Esophagus muscularis mucosa (tissue), 4 donors: ENCODE measurements at regions not wholly inside any gene's neighbourhood (a gene's known extent, or its start where the extent isn't known, plus 50 kb on each side); places are given as distances from the start of the nearest gene placed in this dataset.

Experiments used
- EP300 ChIP-seq: sonication (generic); formaldehyde crosslinking; IDR thresholded peaks from one replicate; pipeline ENCODE4 v1.6.1; 2017; ENCODE audit warnings: antibody characterized with exemption
- POLR2A ChIP-seq: fragments of 450-650 bp; IDR thresholded peaks from one replicate; pipeline ENCODE4 v1.6.1; 2017; ENCODE audit warnings: antibody characterized with exemption, moderate library complexity, mild to moderate bottlenecking, low read depth
- TF ChIP-seq, protein P1 (sequence below), 3 experiments: fragments of 200-600 bp in 2 of 3; fragments of 450-650 bp in 1 of 3; sonication (generic) in 2 of 3; IDR thresholded peaks; one replicate each; pipeline ENCODE4 v1.5.1; 2017 to 2019; ENCODE audit warnings: antibody characterized with exemption in 3 of 3, mild to moderate bottlenecking in 2 of 3, moderate library complexity in 1 of 3

DNA sequence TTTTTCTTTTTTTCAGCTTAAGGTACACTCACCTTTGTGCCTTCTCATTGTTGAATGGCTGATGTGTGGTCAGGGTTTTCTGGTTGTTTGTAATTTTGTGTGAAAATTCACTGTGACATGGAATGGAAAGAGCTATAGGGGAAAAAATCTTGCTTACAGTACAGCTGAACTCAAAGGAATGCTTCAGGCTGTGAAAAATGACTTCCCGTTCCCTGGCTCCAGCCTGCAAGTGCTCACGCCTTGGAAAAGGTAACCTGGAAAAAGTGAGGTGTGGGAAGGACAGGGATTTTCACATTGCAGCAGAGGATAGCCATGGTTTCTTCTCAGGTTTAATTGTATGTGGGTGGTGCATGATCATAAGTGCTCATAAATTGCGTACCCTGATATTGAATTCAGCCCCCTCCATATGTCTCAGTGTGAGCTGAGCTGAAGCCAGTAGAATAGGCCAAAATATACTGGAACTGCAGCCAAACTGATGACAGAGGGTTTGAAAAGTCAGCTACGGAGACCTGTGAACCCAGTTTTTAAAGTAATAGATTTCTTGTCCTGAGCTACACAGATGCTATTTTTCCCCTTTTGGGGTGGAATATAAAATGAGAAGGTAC is 228.7 kb upstream of the RASGRP1 start:
- TF ChIP-seq, protein P1, sequence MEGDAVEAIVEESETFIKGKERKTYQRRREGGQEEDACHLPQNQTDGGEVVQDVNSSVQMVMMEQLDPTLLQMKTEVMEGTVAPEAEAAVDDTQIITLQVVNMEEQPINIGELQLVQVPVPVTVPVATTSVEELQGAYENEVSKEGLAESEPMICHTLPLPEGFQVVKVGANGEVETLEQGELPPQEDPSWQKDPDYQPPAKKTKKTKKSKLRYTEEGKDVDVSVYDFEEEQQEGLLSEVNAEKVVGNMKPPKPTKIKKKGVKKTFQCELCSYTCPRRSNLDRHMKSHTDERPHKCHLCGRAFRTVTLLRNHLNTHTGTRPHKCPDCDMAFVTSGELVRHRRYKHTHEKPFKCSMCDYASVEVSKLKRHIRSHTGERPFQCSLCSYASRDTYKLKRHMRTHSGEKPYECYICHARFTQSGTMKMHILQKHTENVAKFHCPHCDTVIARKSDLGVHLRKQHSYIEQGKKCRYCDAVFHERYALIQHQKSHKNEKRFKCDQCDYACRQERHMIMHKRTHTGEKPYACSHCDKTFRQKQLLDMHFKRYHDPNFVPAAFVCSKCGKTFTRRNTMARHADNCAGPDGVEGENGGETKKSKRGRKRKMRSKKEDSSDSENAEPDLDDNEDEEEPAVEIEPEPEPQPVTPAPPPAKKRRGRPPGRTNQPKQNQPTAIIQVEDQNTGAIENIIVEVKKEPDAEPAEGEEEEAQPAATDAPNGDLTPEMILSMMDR (IDR thresholded peaks at IDR 0.05): no peak
- TF ChIP-seq POLR2A (no peak), EP300 (no peak)
